ENCODE measurements at regions not wholly inside any gene's neighbourhood (a gene's known extent, or its start where the extent isn't known, plus 50 kb on each side); places are given as distances from the start of the nearest gene placed in this dataset.

- peaks cover 3% of the 10 kb centered on the region for H3K9me3 ChIP-seq (ENCODE audit: control insufficient read depth, low read length)
- WGBS, result 68% methylated on average over 3 of the region's 3 CpGs
- H3K4me3 ChIP-seq (ENCODE audit: low read length), result no peak overlapping the region
- ATAC-seq (no peak), DNase-seq (no peak)
- no peaks in the 10 kb centered on the region for H3K4me1 ChIP-seq (ENCODE audit: control insufficient read depth, insufficient read depth, low read length)
- no peak overlapping the region for H3K27ac ChIP-seq (ENCODE audit: low read length)
- no peaks in the 10 kb centered on the region for H3K27me3 ChIP-seq (ENCODE audit: control insufficient read depth, insufficient read depth)
- intact Hi-C loops (cut with DNase I), result no loop called here
Observed at GRCh38 chr1:182735343-182735742, 51.0 kb upstream of the RGS8 start.

GRCh38 chr1:182739545-182739944 is 50.0 kb upstream of the NPL start:
- DNase-seq, result peak in 1 of 3 donors; percentile 51
- Histone ChIP-seq H3K9me3 (ENCODE audit: control insufficient read depth, low read length) (peaks cover 3% of the 10 kb centered on the region), H3K27ac (ENCODE audit: low read length) (no peak overlapping the region), H3K4me1 (ENCODE audit: control insufficient read depth, insufficient read depth, low read length) (no peaks in the 10 kb centered on the region), H3K27me3 (ENCODE audit: control insufficient read depth, insufficient read depth) (no peaks in the 10 kb centered on the region), H3K4me3 (ENCODE audit: low read length) (no peak overlapping the region)
- WGBS, result 35% methylated on average over 7 of the region's 7 CpGs
- intact Hi-C loops (cut with DNase I), result no loop called here
- no peak for ATAC-seq

Measured in right cardiac atrium (tissue), 5 donors.